ENCODE measurements at regions not wholly inside any gene's neighbourhood (a gene's known extent, or its start where the extent isn't known, plus 50 kb on each side); places are given as distances from the start of the nearest gene placed in this dataset.

DNA sequence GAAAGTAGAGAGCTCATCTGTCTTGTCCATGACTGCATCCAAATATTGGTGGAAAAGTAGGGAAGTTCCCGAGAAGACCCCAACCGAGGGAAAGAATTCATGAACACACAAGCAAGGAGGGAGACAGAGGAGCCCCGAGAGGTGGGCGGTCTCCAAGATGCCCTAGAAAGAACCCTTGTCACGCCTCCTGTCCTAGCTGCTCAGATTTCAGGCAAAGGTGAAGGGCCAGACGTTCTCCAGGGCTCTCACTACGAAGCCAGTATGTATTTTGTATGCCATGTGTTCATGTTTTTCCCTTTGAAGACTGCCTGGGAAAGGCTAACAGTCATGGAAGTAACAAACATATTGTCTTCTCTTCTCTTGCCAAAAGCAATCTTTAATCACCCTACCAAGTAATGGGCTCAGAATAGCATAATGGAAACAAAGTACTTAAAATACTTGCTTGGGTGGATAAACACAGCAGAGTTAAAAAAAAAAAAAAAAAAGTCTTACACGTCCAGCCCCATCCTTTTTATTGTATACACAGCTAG is 99.2 kb upstream of the TBX3 start:
- H3K4me1 ChIP-seq: no peaks in the 10 kb centered on the region
- in situ Hi-C loops (cut with MboI; ENCODE audit: low pct_ligation_motif_present in 1 of 4, low pct_unique_long_range_greater_than_20kb in 1 of 4, low sequenced_read_pairs in 3 of 4): no loop called here
- intact Hi-C loops (cut with DNase I; ENCODE audit: low total_unique reads): no loop called here
- H3K4me3 ChIP-seq: no peak overlapping the region
- TF ChIP-seq, protein P1, sequence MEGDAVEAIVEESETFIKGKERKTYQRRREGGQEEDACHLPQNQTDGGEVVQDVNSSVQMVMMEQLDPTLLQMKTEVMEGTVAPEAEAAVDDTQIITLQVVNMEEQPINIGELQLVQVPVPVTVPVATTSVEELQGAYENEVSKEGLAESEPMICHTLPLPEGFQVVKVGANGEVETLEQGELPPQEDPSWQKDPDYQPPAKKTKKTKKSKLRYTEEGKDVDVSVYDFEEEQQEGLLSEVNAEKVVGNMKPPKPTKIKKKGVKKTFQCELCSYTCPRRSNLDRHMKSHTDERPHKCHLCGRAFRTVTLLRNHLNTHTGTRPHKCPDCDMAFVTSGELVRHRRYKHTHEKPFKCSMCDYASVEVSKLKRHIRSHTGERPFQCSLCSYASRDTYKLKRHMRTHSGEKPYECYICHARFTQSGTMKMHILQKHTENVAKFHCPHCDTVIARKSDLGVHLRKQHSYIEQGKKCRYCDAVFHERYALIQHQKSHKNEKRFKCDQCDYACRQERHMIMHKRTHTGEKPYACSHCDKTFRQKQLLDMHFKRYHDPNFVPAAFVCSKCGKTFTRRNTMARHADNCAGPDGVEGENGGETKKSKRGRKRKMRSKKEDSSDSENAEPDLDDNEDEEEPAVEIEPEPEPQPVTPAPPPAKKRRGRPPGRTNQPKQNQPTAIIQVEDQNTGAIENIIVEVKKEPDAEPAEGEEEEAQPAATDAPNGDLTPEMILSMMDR (IDR thresholded peaks at IDR 0.05): no peak
- TF ChIP-seq EP300 (IDR thresholded peaks at IDR 0.05; ENCODE audit: low read depth) (no peak), POLR2A (IDR thresholded peaks at IDR 0.05) (no peak), POLR2AphosphoS5 (IDR thresholded peaks at IDR 0.05) (no peak)
- 46 to 49% methylated on average over 8 of the region's 8 CpGs for WGBS, 2 donors (ENCODE audit: low coverage in 1 of 2)
- H3K27me3 ChIP-seq: no peaks in the 10 kb centered on the region
- no peaks in the 10 kb centered on the region for H3K36me3 ChIP-seq
- H3K27ac ChIP-seq: no peak overlapping the region
- H3K9me3 ChIP-seq: no peaks in the 10 kb centered on the region
- DNase-seq: no peak

DNA sequence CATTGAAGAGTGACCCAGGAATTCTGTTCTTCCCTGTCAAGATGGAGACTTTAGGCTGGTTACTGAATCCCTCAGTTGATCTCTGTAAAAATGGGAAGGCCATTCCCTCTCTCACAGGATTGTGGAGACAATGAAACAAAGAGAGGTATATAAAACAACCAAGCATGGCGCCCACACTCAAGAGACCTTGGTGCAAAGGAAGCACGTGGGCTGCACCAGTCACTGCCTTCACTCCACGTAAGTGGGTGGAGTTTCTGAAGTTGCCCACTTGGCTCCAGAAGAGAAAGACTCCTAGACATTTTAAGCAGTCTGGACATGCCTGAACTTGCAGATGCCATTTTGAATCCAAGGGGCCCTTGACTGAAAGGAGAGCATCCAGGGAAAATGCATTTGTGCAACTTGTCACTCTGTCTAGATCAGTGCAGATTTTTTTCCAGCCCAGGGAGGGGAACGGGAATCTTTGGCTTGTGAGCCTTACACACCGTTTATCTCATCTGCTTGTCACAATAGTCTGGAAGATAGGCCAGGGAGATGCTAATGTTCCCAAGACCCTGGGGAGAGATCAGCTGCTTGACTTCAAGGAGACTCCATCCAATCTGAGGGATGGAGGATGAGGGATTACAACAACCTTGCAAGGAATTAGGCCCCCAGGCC is 96.9 kb upstream of the TBX3 start:
- WGBS, 2 donors (ENCODE audit: low coverage in 1 of 2): 66% methylated on average over 5 of the region's 5 CpGs; no CpG with 5 or more reads in 1 of the 2 donors
- Histone ChIP-seq H3K9me3 (no peaks in the 10 kb centered on the region), H3K27ac (no peak overlapping the region), H3K27me3 (no peaks in the 10 kb centered on the region), H3K4me1 (no peaks in the 10 kb centered on the region), H3K4me3 (no peak overlapping the region), H3K36me3 (no peaks in the 10 kb centered on the region)
- DNase-seq: no peak
- intact Hi-C loops (cut with DNase I; ENCODE audit: low total_unique reads) (no loop called here), in situ Hi-C loops (cut with MboI; ENCODE audit: low pct_ligation_motif_present in 1 of 4, low pct_unique_long_range_greater_than_20kb in 1 of 4, low sequenced_read_pairs in 3 of 4) (no loop called here)
- TF ChIP-seq, protein P1 (IDR thresholded peaks at IDR 0.05): no peak
- TF ChIP-seq POLR2A (IDR thresholded peaks at IDR 0.05) (no peak), EP300 (IDR thresholded peaks at IDR 0.05; ENCODE audit: low read depth) (no peak), POLR2AphosphoS5 (IDR thresholded peaks at IDR 0.05) (no peak)

DNA sequence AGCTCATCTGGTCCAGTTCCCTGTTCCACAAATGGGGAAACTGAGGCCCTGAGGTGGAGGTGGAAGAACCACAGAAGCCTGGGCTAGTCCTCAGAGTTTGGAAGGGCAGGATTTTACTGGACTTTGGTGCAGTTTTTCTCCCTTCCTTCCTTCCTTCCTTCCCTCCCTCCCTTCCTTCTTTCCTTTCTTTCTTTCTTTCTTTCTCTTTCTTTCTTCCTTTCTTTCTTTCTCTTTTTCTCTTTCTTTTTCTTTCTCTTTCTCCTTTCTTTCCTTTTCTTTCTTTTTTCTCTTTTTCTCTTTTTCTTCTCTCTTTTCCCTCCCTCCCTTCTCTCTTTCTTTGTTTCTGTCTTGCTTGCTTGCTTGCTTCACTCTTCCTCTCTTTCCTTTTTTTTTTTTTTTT is 95.7 kb upstream of the TBX3 start:
- no peak overlapping the region for H3K4me3 ChIP-seq
- H3K4me1 ChIP-seq: no peaks in the 10 kb centered on the region
- H3K27me3 ChIP-seq: no peaks in the 10 kb centered on the region
- H3K36me3 ChIP-seq: no peaks in the 10 kb centered on the region
- no peaks in the 10 kb centered on the region for H3K9me3 ChIP-seq
- intact Hi-C loops (cut with DNase I; ENCODE audit: low total_unique reads): no loop called here
- no peak for TF ChIP-seq POLR2AphosphoS5 (IDR thresholded peaks at IDR 0.05)
- TF ChIP-seq, protein P1 (IDR thresholded peaks at IDR 0.05): no peak
- TF ChIP-seq EP300 (IDR thresholded peaks at IDR 0.05; ENCODE audit: low read depth): no peak
- TF ChIP-seq POLR2A (IDR thresholded peaks at IDR 0.05): no peak
- H3K27ac ChIP-seq: no peak overlapping the region
- in situ Hi-C loops (cut with MboI; ENCODE audit: low pct_ligation_motif_present in 1 of 4, low pct_unique_long_range_greater_than_20kb in 1 of 4, low sequenced_read_pairs in 3 of 4): no loop called here
- no peak for DNase-seq

DNA sequence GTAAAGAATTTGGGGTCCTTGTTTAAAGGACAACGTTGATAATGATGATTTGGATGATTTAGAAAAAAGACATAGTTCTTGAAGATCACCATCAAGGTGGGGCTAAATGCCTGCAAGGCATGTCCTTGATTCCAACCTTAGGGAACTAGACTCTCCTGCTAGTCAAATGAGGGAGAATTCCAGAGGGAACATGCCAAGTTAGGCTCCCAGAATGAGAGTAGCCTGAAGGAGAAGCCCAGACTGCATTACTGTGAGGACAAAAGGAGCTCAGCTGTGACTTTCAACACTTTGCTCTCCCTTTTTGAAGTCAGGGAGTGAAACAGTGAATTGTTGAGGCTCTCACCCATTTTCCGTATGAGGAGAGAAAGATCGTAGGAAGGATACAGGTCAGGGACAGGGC is 95.2 kb upstream of the TBX3 start:
- intact Hi-C loops (cut with DNase I; ENCODE audit: low total_unique reads) (no loop called here), in situ Hi-C loops (cut with MboI; ENCODE audit: low pct_ligation_motif_present in 1 of 4, low pct_unique_long_range_greater_than_20kb in 1 of 4, low sequenced_read_pairs in 3 of 4) (no loop called here)
- no peak for DNase-seq
- WGBS, 2 donors (ENCODE audit: low coverage in 1 of 2): 75 to 81% methylated on average over 3 of the region's 3 CpGs
- H3K27ac ChIP-seq: no peak overlapping the region
- TF ChIP-seq, protein P1 (IDR thresholded peaks at IDR 0.05): no peak
- TF ChIP-seq POLR2A (IDR thresholded peaks at IDR 0.05): no peak
- no peak for TF ChIP-seq POLR2AphosphoS5 (IDR thresholded peaks at IDR 0.05)
- no peak for TF ChIP-seq EP300 (IDR thresholded peaks at IDR 0.05; ENCODE audit: low read depth)
- no peaks in the 10 kb centered on the region for H3K9me3 ChIP-seq
- H3K4me1 ChIP-seq: no peaks in the 10 kb centered on the region
- no peaks in the 10 kb centered on the region for H3K36me3 ChIP-seq
- no peaks in the 10 kb centered on the region for H3K27me3 ChIP-seq
- H3K4me3 ChIP-seq: no peak overlapping the region
